ENCODE measurements at regions not wholly inside any gene's neighbourhood (a gene's known extent, or its start where the extent isn't known, plus 50 kb on each side); places are given as distances from the start of the nearest gene placed in this dataset.

DNA sequence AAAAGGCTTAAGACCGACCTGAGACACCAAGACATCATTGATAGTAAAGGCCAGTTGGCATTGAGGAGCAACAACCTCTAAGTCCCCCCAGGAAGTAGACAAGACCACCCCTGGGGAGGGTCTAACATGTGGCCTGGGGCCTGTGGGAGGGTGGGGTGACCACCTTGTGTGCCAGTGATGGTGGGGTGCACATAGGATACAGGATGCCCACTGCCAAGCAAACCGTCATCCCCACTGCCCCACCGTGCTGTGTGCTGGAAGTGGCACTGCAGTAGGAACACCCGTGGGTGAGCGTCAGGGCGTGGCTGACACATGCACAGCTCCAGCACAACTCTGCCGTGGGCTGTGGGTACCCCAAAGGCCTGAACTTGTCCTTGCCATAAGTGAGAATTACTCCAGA, 84.3 kb upstream of the LGALSL start:
- TF ChIP-seq CTCF (conservative IDR thresholded peaks at IDR 0.05; ENCODE audit: low read depth in 2 of 2): no peak
- TF ChIP-seq CREB1 (CRISPR knock-in tag; IDR thresholded peaks at IDR 0.05; ENCODE audit: low read depth): no peak
- TF ChIP-seq EZH2phosphoT487 (IDR thresholded peaks at IDR 0.05; ENCODE audit: unreplicated experiment): no peak
- TF ChIP-seq ETS1 (IDR thresholded peaks at IDR 0.05): no peak
- TF ChIP-seq REST (IDR thresholded peaks at IDR 0.05; ENCODE audit: unreplicated experiment): no peak
- TF ChIP-seq EZH2 (IDR thresholded peaks at IDR 0.05; ENCODE audit: low read depth, unreplicated experiment): no peak
- TF ChIP-seq POLR2AphosphoS5 (IDR thresholded peaks at IDR 0.05; ENCODE audit: low read depth): no peak
- TF ChIP-seq NANOG (IDR thresholded peaks at IDR 0.05; ENCODE audit: borderline replicate concordance): no peak
- no peak for TF ChIP-seq JUNB (IDR thresholded peaks at IDR 0.05; ENCODE audit: unreplicated experiment)
- no peak for TF ChIP-seq ZNF462 (CRISPR knock-in tag; IDR thresholded peaks at IDR 0.05)

Measured in GM23338 (cell line).